C4-2B (cell line): ENCODE measurements at regions not wholly inside any gene's neighbourhood (a gene's known extent, or its start where the extent isn't known, plus 50 kb on each side); places are given as distances from the start of the nearest gene placed in this dataset.
"Not testable (repeated sequence)": the region's sequence is repeated elsewhere in the genome, so short reads cannot be mapped to it uniquely, and the experiment has no call there.

Source experiments
- H3K27ac ChIP-seq: fragments of 450-650 bp; 2 replicates; pipeline ENCODE4 v1.5.1; 2017
- CTCF ChIP-seq: fragments of 450-650 bp; conservative IDR thresholded peaks from 2 replicates; pipeline ENCODE4 v1.5.1; 2017; ENCODE audit warnings: mild to moderate bottlenecking
- ZFX ChIP-seq: fragments of 450-650 bp; IDR thresholded peaks from 2 replicates; pipeline ENCODE4 v1.6.1; 2017

- no peak for TF ChIP-seq CTCF
- no peak for TF ChIP-seq ZFX
- no peak overlapping the region for H3K27ac ChIP-seq
Measured at GRCh38 chr2:37575780-37576179, 95.7 kb downstream of the CDC42EP3 start.

- H3K27ac ChIP-seq = not testable (repeated sequence)
Measured at GRCh38 chr2:37576194-37576593, 95.2 kb downstream of the CDC42EP3 start.

GRCh38 chr2:37576831-37577230, 94.6 kb downstream of the CDC42EP3 start:
- no peak for TF ChIP-seq CTCF
- no peak for TF ChIP-seq ZFX
- no peak overlapping the region for H3K27ac ChIP-seq

- H3K27ac ChIP-seq = no peak overlapping the region
- TF ChIP-seq CTCF (no peak), ZFX (no peak)
Measured at GRCh38 chr2:37579192-37579713, 92.2 kb downstream of the CDC42EP3 start.

GRCh38 chr2:37579949-37580348, 91.5 kb downstream of the CDC42EP3 start:
- not testable (repeated sequence) for H3K27ac ChIP-seq

GRCh38 chr2:37581433-37581832, 90.0 kb downstream of the CDC42EP3 start:
- H3K27ac ChIP-seq = no peak overlapping the region
- TF ChIP-seq CTCF (no peak), ZFX (no peak)

- TF ChIP-seq ZFX (no peak), CTCF (no peak)
- H3K27ac ChIP-seq = no peak overlapping the region
Measured at GRCh38 chr2:37582481-37583220, 88.8 kb downstream of the CDC42EP3 start.

GRCh38 chr2:37583402-37583801, 88.0 kb downstream of the CDC42EP3 start:
- no peak for TF ChIP-seq ZFX
- no peak for TF ChIP-seq CTCF
- H3K27ac ChIP-seq = no peak overlapping the region
